ENCODE measurements at regions not wholly inside any gene's neighbourhood (a gene's known extent, or its start where the extent isn't known, plus 50 kb on each side); places are given as distances from the start of the nearest gene placed in this dataset.

DNA sequence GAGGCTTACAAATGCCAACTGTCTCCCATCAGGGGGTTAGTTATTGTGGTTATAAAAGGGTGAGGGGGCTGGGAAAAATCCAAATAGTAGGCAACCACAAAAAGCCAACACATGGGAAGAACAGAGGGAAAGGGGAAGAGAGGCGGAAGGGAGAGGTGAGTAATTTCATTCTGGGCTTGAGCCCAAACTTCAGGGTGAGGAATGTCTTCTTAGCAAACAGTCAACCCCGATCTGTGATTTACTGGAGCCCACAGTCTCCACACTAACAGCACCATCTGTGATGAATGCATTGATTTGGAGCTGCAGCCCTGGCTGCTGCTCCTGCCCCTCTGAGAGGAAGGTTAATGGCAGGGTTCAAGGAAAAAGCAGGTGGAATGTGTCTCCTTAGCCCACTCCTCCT lies 162.2 kb upstream of the GPR101 start:
- no peak overlapping the region for H3K23ac ChIP-seq (ENCODE audit: low read length)
- no peak overlapping the region for H3K18ac ChIP-seq (ENCODE audit: low read length)
- no peaks in the 10 kb centered on the region for H3K79me2 ChIP-seq (ENCODE audit: control insufficient read depth, insufficient read depth, low read length, poor library complexity)
- no peak overlapping the region for H3K4me3 ChIP-seq (ENCODE audit: low read depth, low read length)
- H3K36me3 ChIP-seq (ENCODE audit: control insufficient read depth in 1 of 2, insufficient read depth in 2 of 2, low read length in 2 of 2): no peaks in the 10 kb centered on the region
- H3K4me1 ChIP-seq (ENCODE audit: control insufficient read depth in 1 of 2, insufficient read depth in 2 of 2, low read length in 2 of 2): no peaks in the 10 kb centered on the region
- H3K79me1 ChIP-seq (ENCODE audit: low read length): no peaks in the 10 kb centered on the region
- H2AFZ ChIP-seq (ENCODE audit: insufficient read depth, low read length, poor library complexity): no peak overlapping the region
- no CpG with 5 or more reads among the region's 2 CpGs for WGBS (ENCODE audit: extremely low coverage, insufficient coverage, insufficient read length)
- no peak overlapping the region for H2BK12ac ChIP-seq (ENCODE audit: low read length)
- no peak overlapping the region for H3K27ac ChIP-seq (ENCODE audit: low read depth, low read length)
- no peak overlapping the region for H2BK5ac ChIP-seq (ENCODE audit: low read depth, low read length, poor library complexity)
- DNase-seq: no peak
- no peak overlapping the region for H3K4me2 ChIP-seq (ENCODE audit: low read length)
- no peak overlapping the region for H3K9ac ChIP-seq (ENCODE audit: low read length)
- no peaks in the 10 kb centered on the region for H3K27me3 ChIP-seq (ENCODE audit: insufficient read depth, low read length)
- no peak overlapping the region for H3K14ac ChIP-seq (ENCODE audit: low read length)
- H3K4ac ChIP-seq (ENCODE audit: low read depth, low read length): no peak overlapping the region
- H3K9me3 ChIP-seq (ENCODE audit: insufficient read depth, low read depth, low read length): no peaks in the 10 kb centered on the region
- no peak overlapping the region for H2AK5ac ChIP-seq (ENCODE audit: low read length)
- no peak overlapping the region for H4K8ac ChIP-seq (ENCODE audit: low read depth, low read length)
- no peak overlapping the region for H4K12ac ChIP-seq (ENCODE audit: low read depth, low read length)
- no peak overlapping the region for H4K91ac ChIP-seq (ENCODE audit: low read depth, low read length)
- no peak overlapping the region for H2BK120ac ChIP-seq (ENCODE audit: insufficient read depth, low read length, poor library complexity)

DNA sequence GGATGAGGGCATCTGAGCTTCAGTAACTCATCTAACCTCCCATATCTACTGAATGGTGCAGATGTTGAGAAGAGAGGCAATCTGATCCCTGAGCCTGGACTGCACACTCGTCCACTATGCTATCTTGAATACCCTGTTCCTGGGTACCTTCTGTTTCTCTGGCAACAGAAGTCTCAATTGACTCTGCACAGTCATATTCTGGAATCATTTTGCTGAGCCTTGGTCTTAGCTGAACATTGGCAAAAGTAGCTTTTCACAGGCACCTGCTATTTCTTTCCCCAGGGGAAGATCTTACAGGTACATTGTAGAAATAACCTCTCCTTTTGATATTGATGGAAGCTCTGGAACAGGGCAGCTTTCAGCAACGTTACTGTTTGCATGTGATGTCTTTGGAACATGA lies 161.5 kb upstream of the GPR101 start:
- Histone ChIP-seq H4K91ac (ENCODE audit: low read depth, low read length) (no peak overlapping the region), H4K12ac (ENCODE audit: low read depth, low read length) (no peak overlapping the region), H2BK5ac (ENCODE audit: low read depth, low read length, poor library complexity) (no peak overlapping the region), H3K27ac (ENCODE audit: low read depth, low read length) (no peak overlapping the region), H2BK120ac (ENCODE audit: insufficient read depth, low read length, poor library complexity) (no peak overlapping the region), H3K14ac (ENCODE audit: low read length) (no peak overlapping the region), H3K9ac (ENCODE audit: low read length) (no peak overlapping the region), H3K79me2 (ENCODE audit: control insufficient read depth, insufficient read depth, low read length, poor library complexity) (no peaks in the 10 kb centered on the region), H2AK5ac (ENCODE audit: low read length) (no peak overlapping the region), H3K27me3 (ENCODE audit: insufficient read depth, low read length) (no peaks in the 10 kb centered on the region), H3K36me3 (ENCODE audit: control insufficient read depth in 1 of 2, insufficient read depth in 2 of 2, low read length in 2 of 2) (no peaks in the 10 kb centered on the region), H3K4me3 (ENCODE audit: low read depth, low read length) (no peak overlapping the region), H2AFZ (ENCODE audit: insufficient read depth, low read length, poor library complexity) (no peak overlapping the region), H3K23ac (ENCODE audit: low read length) (no peak overlapping the region), H3K4me1 (ENCODE audit: control insufficient read depth in 1 of 2, insufficient read depth in 2 of 2, low read length in 2 of 2) (no peaks in the 10 kb centered on the region), H3K9me3 (ENCODE audit: insufficient read depth, low read depth, low read length) (no peaks in the 10 kb centered on the region), H3K4ac (ENCODE audit: low read depth, low read length) (no peak overlapping the region), H3K18ac (ENCODE audit: low read length) (no peak overlapping the region), H4K8ac (ENCODE audit: low read depth, low read length) (no peak overlapping the region), H2BK12ac (ENCODE audit: low read length) (no peak overlapping the region), H3K4me2 (ENCODE audit: low read length) (no peak overlapping the region), H3K79me1 (ENCODE audit: low read length) (no peaks in the 10 kb centered on the region)
- DNase-seq: no peak
- no CpG with 5 or more reads among the region's 2 CpGs for WGBS (ENCODE audit: extremely low coverage, insufficient coverage, insufficient read length)

DNA sequence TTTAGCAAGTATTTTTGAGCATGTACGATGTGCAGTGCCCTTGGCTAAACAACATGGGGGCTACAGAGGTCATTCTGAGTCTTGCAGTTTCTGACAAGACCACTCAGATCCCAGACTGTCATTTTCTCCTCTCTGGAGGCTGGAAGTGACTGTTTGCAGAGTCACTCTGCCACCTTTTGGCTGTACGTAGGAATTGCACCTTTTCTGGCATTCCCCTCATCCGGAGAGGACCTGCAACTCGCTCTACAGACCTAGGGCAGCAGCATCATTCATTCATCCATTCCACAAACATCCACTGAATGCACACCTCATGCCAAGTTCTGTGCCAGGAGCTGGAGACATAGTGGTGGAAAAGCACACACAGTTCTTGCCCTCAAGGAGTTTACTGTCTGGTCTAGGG lies 160.4 kb upstream of the GPR101 start:
- H2BK120ac ChIP-seq (ENCODE audit: insufficient read depth, low read length, poor library complexity): no peak overlapping the region
- H2AK5ac ChIP-seq (ENCODE audit: low read length): no peak overlapping the region
- no CpG with 5 or more reads among the region's 4 CpGs for WGBS (ENCODE audit: extremely low coverage, insufficient coverage, insufficient read length)

DNA sequence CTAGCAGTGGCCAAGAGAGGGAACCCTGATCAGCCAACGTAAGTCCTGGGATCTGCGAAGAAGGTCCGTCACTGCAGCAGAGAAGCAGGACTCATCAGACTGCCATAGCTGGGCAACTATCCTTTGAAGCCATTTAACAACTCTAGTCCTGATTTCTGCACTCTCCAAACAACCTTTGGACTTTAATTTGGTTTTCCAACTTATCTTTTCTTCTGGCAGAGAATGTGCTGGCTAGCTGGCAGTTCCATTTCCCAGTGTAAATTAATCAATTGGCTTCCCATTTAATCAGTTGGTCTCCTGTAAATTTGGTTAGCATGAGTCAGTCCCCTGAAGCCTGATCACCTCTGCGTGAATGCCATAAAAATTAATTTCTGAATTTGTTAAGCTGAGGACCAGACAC lies 153.7 kb upstream of the GPR101 start:
- no peak overlapping the region for H4K8ac ChIP-seq (ENCODE audit: low read depth, low read length)
- H4K12ac ChIP-seq (ENCODE audit: low read depth, low read length): no peak overlapping the region
- H4K91ac ChIP-seq (ENCODE audit: low read depth, low read length): no peak overlapping the region
- DNase-seq: no peak
- no peak overlapping the region for H3K23ac ChIP-seq (ENCODE audit: low read length)
- no peak overlapping the region for H3K4ac ChIP-seq (ENCODE audit: low read depth, low read length)
- H3K9ac ChIP-seq (ENCODE audit: low read length): no peak overlapping the region
- WGBS (ENCODE audit: extremely low coverage, insufficient coverage, insufficient read length): no CpG with 5 or more reads among the region's 4 CpGs
- no peaks in the 10 kb centered on the region for H3K36me3 ChIP-seq (ENCODE audit: control insufficient read depth in 1 of 2, insufficient read depth in 2 of 2, low read length in 2 of 2)
- H3K14ac ChIP-seq (ENCODE audit: low read length): no peak overlapping the region
- H3K4me2 ChIP-seq (ENCODE audit: low read length): no peak overlapping the region
- H3K9me3 ChIP-seq (ENCODE audit: insufficient read depth, low read depth, low read length): no peaks in the 10 kb centered on the region
- no peak overlapping the region for H2AFZ ChIP-seq (ENCODE audit: insufficient read depth, low read length, poor library complexity)
- no peak overlapping the region for H3K18ac ChIP-seq (ENCODE audit: low read length)
- H2BK5ac ChIP-seq (ENCODE audit: low read depth, low read length, poor library complexity): no peak overlapping the region
- no peak overlapping the region for H2BK12ac ChIP-seq (ENCODE audit: low read length)
- H3K27me3 ChIP-seq (ENCODE audit: insufficient read depth, low read length): no peaks in the 10 kb centered on the region
- H3K79me2 ChIP-seq (ENCODE audit: control insufficient read depth, insufficient read depth, low read length, poor library complexity): no peaks in the 10 kb centered on the region
- H3K4me3 ChIP-seq (ENCODE audit: low read depth, low read length): no peak overlapping the region
- H3K79me1 ChIP-seq (ENCODE audit: low read length): no peaks in the 10 kb centered on the region
- H2BK120ac ChIP-seq (ENCODE audit: insufficient read depth, low read length, poor library complexity): no peak overlapping the region
- no peak overlapping the region for H3K27ac ChIP-seq (ENCODE audit: low read depth, low read length)
- no peaks in the 10 kb centered on the region for H3K4me1 ChIP-seq (ENCODE audit: control insufficient read depth in 1 of 2, insufficient read depth in 2 of 2, low read length in 2 of 2)
- H2AK5ac ChIP-seq (ENCODE audit: low read length): no peak overlapping the region

More for the DNA sequence above, 160.4 kb upstream of the GPR101 start:
- Histone ChIP-seq H3K4me1 (ENCODE audit: control insufficient read depth in 1 of 2, insufficient read depth in 2 of 2, low read length in 2 of 2) (no peaks in the 10 kb centered on the region), H3K18ac (ENCODE audit: low read length) (no peak overlapping the region), H4K91ac (ENCODE audit: low read depth, low read length) (no peak overlapping the region), H3K4ac (ENCODE audit: low read depth, low read length) (no peak overlapping the region), H2BK5ac (ENCODE audit: low read depth, low read length, poor library complexity) (no peak overlapping the region), H2BK12ac (ENCODE audit: low read length) (no peak overlapping the region), H3K36me3 (ENCODE audit: control insufficient read depth in 1 of 2, insufficient read depth in 2 of 2, low read length in 2 of 2) (no peaks in the 10 kb centered on the region), H4K8ac (ENCODE audit: low read depth, low read length) (no peak overlapping the region), H3K79me2 (ENCODE audit: control insufficient read depth, insufficient read depth, low read length, poor library complexity) (no peaks in the 10 kb centered on the region), H3K4me3 (ENCODE audit: low read depth, low read length) (no peak overlapping the region), H3K9ac (ENCODE audit: low read length) (no peak overlapping the region), H3K27ac (ENCODE audit: low read depth, low read length) (no peak overlapping the region), H3K23ac (ENCODE audit: low read length) (no peak overlapping the region), H3K9me3 (ENCODE audit: insufficient read depth, low read depth, low read length) (no peaks in the 10 kb centered on the region), H3K14ac (ENCODE audit: low read length) (no peak overlapping the region), H3K4me2 (ENCODE audit: low read length) (no peak overlapping the region), H3K27me3 (ENCODE audit: insufficient read depth, low read length) (no peaks in the 10 kb centered on the region), H2AFZ (ENCODE audit: insufficient read depth, low read length, poor library complexity) (no peak overlapping the region), H3K79me1 (ENCODE audit: low read length) (no peaks in the 10 kb centered on the region), H4K12ac (ENCODE audit: low read depth, low read length) (no peak overlapping the region)
- peak; percentile 2 to 65 for DNase-seq
